ENCODE measurements at regions not wholly inside any gene's neighbourhood (a gene's known extent, or its start where the extent isn't known, plus 50 kb on each side); places are given as distances from the start of the nearest gene placed in this dataset.
"Not testable (repeated sequence)": the region's sequence is repeated elsewhere in the genome, so short reads cannot be mapped to it uniquely, and the experiment has no call there.

- no peak for DNase-seq (ENCODE audit: low read depth in 3 of 3)
These were observed 242.9 kb upstream of the TRPM3 start for GRCh38 chr9:71364186-71364955.

GRCh38 chr9:71363286-71363961, 242.0 kb upstream of the TRPM3 start:
- no peak for DNase-seq (ENCODE audit: low read depth in 3 of 3)

- no peak for DNase-seq (ENCODE audit: low read depth in 3 of 3)
These were observed 239.9 kb upstream of the TRPM3 start for GRCh38 chr9:71361357-71361756.

GRCh38 chr9:71357346-71357745, 235.9 kb upstream of the TRPM3 start:
- no peak for DNase-seq (ENCODE audit: low read depth in 3 of 3)

- no peak for DNase-seq (ENCODE audit: low read depth in 3 of 3)
These were observed 234.5 kb upstream of the TRPM3 start for GRCh38 chr9:71355884-71356283.

GRCh38 chr9:71353720-71354119, 232.3 kb upstream of the TRPM3 start:
- DNase-seq (ENCODE audit: low read depth in 3 of 3): no peak

GRCh38 chr9:71352837-71353236, 231.4 kb upstream of the TRPM3 start:
- DNase-seq (ENCODE audit: low read depth in 3 of 3): no peak

GRCh38 chr9:71349218-71349617, 227.8 kb upstream of the TRPM3 start:
- no peak for DNase-seq (ENCODE audit: low read depth in 3 of 3)

- no peak for DNase-seq (ENCODE audit: low read depth in 3 of 3)
These were observed 211.9 kb upstream of the TRPM3 start for GRCh38 chr9:71333321-71333720.

GRCh38 chr9:71331603-71332002, 210.2 kb upstream of the TRPM3 start:
- no peak for DNase-seq (ENCODE audit: low read depth in 3 of 3)

GRCh38 chr9:71329873-71330272, 208.5 kb upstream of the TRPM3 start:
- no peak for DNase-seq (ENCODE audit: low read depth in 3 of 3)

- no peak for DNase-seq (ENCODE audit: low read depth in 3 of 3)
These were observed 204.9 kb upstream of the TRPM3 start for GRCh38 chr9:71326360-71326759.

- DNase-seq (ENCODE audit: low read depth in 3 of 3): no peak
These were observed 201.9 kb upstream of the TRPM3 start for GRCh38 chr9:71323357-71323756.

GRCh38 chr9:71322311-71322710, 200.9 kb upstream of the TRPM3 start:
- DNase-seq (ENCODE audit: low read depth in 3 of 3): no peak

GRCh38 chr9:71308454-71308853, 187.0 kb upstream of the TRPM3 start:
- no peak for DNase-seq (ENCODE audit: low read depth in 3 of 3)

GRCh38 chr9:71306134-71306533, 184.7 kb upstream of the TRPM3 start:
- no peak for DNase-seq (ENCODE audit: low read depth in 3 of 3)

GRCh38 chr9:71303351-71303750, 181.9 kb upstream of the TRPM3 start:
- no peak for DNase-seq (ENCODE audit: low read depth in 3 of 3)

- no peak for DNase-seq (ENCODE audit: low read depth in 3 of 3)
These were observed 181.4 kb upstream of the TRPM3 start for GRCh38 chr9:71302776-71303175.

- no peak for DNase-seq (ENCODE audit: low read depth in 3 of 3)
These were observed 174.5 kb upstream of the TRPM3 start for GRCh38 chr9:71295928-71296327.

- no peak for DNase-seq (ENCODE audit: low read depth in 3 of 3)
These were observed 164.7 kb upstream of the TRPM3 start for GRCh38 chr9:71286146-71286545.

GRCh38 chr9:71285191-71285656, 163.8 kb upstream of the TRPM3 start:
- peak; percentile 1 to 6 (median 5) for DNase-seq (ENCODE audit: low read depth in 3 of 3)

- not testable (repeated sequence) for DNase-seq (ENCODE audit: low read depth in 3 of 3)
These were observed 160.7 kb upstream of the TRPM3 start for GRCh38 chr9:71282116-71282515.

- no peak for DNase-seq (ENCODE audit: low read depth in 3 of 3)
These were observed 157.8 kb upstream of the TRPM3 start for GRCh38 chr9:71279151-71279739.

All from stimulated activated CD4-positive, alpha-beta T cell treated with anti-CD3 and anti-CD28 coated beads, TNF-alpha, amount 100 ng/mL, for 24 hours (primary cell).